ENCODE measurements at regions not wholly inside any gene's neighbourhood (a gene's known extent, or its start where the extent isn't known, plus 50 kb on each side); places are given as distances from the start of the nearest gene placed in this dataset.

DNA sequence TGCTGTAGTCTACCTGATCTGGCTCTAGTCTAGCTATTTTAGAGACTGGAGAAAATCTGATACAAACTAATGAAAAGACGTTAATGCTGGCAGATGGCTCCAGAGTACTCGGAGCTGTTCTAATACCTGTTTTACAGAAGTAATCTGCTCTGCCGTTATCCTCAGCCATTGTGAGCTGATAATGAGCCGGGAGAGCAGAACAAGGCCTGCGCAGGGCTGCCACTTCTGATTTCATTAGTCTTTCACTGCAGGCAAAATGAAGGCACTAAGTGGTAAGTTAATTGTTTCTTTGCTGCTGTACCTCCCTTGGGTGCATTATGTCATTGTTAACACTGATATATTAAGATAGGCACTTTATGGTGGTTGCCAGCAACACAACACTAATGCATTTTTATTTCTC, 456.4 kb upstream of the PFKP start:
- no peaks in the 10 kb centered on the region for H3K36me3 ChIP-seq
- no peak overlapping the region for H3K27ac ChIP-seq
- peaks cover 4 to 12% (median 8%) of the 10 kb centered on the region in 11 experiments; a peak in 19 of 22 replicates for H3K9me3 ChIP-seq (replicated peaks in 1 of 11)
- H3K9ac ChIP-seq: no peak overlapping the region
- no peaks in the 10 kb centered on the region for H3K27me3 ChIP-seq
- no peaks in the 10 kb centered on the region for H4K20me1 ChIP-seq
- H3K4me2 ChIP-seq: no peak overlapping the region
- no peaks in the 10 kb centered on the region for H3K4me1 ChIP-seq
- TF ChIP-seq Cebpa-rat (IDR thresholded peaks at IDR 0.05): no peak
- no peak overlapping the region for H3K4me3 ChIP-seq

DNA sequence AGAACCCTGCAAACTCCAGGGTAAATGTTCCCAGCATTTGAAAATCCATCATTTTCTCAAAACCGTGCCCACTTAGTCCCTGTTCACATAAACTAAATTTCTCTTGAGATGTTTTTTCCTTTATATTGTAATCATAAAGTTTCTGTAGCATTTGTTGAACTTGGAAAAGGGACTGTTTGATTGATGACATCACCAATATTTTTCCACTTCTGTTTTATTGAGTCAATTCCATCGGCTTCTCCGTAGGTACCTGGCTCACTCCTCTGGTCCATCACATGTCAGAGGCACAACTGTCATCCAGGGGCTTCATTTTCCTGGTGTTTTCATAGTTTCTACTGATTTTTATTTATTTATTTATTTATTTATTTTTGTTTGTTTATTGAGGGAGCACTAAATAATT, 462.5 kb upstream of the PFKP start:
- no peaks in the 10 kb centered on the region for H3K27me3 ChIP-seq
- no peak for TF ChIP-seq Cebpa-rat (IDR thresholded peaks at IDR 0.05)
- no peaks in the 10 kb centered on the region for H3K4me1 ChIP-seq

DNA sequence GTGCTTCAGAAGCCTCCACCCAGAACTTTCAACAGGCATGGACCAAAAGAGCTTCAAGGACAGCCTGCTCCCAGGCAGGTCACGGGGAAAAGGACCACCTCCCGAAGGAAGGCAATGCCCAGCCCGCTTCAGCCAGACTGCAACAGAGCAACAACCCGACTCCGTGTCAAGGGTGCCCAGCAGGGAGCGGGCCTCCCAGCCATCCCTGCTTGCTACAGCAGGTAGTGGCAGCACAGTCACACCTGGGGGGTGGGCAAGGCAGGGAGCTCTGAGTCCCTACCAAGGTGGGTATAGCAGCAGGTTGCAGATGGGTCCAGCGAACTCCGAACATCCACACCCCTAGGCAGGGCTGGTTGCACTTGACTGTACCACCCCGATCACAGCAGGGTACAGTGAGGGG, 467.8 kb upstream of the PFKP start:
- H3K4me2 ChIP-seq: no peak overlapping the region
- no peak for TF ChIP-seq Cebpa-rat (IDR thresholded peaks at IDR 0.05)
- no peaks in the 10 kb centered on the region for H3K4me1 ChIP-seq
- no peak overlapping the region for H3K9ac ChIP-seq
- H3K4me3 ChIP-seq: no peak overlapping the region
- no peak overlapping the region for H3K27ac ChIP-seq
- no peaks in the 10 kb centered on the region for H3K27me3 ChIP-seq
- H4K20me1 ChIP-seq: no peaks in the 10 kb centered on the region
- peaks cover 0 to 14% (median 6%) of the 10 kb centered on the region in 11 experiments; a peak in 5 of 22 replicates for H3K9me3 ChIP-seq (replicated peaks in 1 of 11)
- no peaks in the 10 kb centered on the region for H3K36me3 ChIP-seq

More for the DNA sequence above, 462.5 kb upstream of the PFKP start:
- peaks cover 11 to 21% (median 14%) of the 10 kb centered on the region in 11 experiments; a peak in 19 of 22 replicates for H3K9me3 ChIP-seq (replicated peaks in 1 of 11)
- H3K9ac ChIP-seq: no peak overlapping the region
- H3K36me3 ChIP-seq: no peaks in the 10 kb centered on the region
- no peak overlapping the region for H3K27ac ChIP-seq
- H4K20me1 ChIP-seq: no peaks in the 10 kb centered on the region
- no peak overlapping the region for H3K4me2 ChIP-seq
- no peak overlapping the region for H3K4me3 ChIP-seq

DNA sequence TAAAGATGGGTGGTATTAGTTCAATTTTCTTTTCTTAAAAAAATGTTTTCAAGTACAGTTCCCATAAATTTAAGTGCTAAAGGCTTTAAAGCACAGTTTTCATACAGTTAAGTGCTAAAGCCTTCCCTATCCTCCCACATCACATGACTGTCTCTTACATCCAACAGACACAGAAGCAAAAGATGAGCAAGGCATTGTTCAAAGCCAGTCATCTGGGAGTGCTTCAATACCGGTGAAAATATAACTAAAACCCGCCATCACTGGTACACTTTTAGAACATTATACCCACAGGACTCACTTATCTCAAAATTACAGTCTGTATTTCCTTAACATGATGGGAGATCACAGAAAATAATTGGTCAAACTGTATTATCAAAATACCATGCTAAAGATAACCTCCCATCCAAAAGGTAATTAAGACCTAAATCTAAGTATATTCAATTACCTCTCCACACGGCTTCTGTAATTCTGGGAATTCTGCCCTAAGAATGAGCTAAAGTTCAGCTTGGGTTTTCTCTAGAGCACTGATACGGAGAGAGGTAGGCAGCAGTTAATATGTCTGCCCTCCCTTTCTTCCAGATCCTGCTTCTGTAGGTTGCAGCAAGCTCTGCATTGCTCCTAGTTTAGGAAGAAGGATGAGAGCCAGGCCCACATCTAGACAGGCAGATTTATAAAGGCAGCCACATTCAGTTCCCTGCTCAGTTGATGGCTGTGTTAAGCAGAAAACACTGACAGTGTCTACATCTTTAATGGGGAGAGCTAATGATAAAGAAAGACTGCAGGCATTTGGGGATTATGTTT, 474.8 kb upstream of the PFKP start:
- H3K9ac ChIP-seq: no peak overlapping the region
- no peaks in the 10 kb centered on the region for H4K20me1 ChIP-seq
- TF ChIP-seq Cebpa-rat (IDR thresholded peaks at IDR 0.05): no peak
- no peak overlapping the region for H3K27ac ChIP-seq
- H3K9me3 ChIP-seq (replicated peaks in 1 of 11): peaks cover 0 to 21% (median 6%) of the 10 kb centered on the region in 11 experiments; a peak in 5 of 22 replicates
- no peaks in the 10 kb centered on the region for H3K4me1 ChIP-seq
- H3K4me2 ChIP-seq: no peak overlapping the region
- no peaks in the 10 kb centered on the region for H3K36me3 ChIP-seq
- H3K27me3 ChIP-seq: no peaks in the 10 kb centered on the region
- H3K4me3 ChIP-seq: no peak overlapping the region

GRCh38 chr10:2589196-2589595, 478.2 kb upstream of the PFKP start:
- Histone ChIP-seq H3K4me1 (no peaks in the 10 kb centered on the region), H3K9me3 (replicated peaks in 1 of 11) (peaks cover 0 to 6% (median 0%) of the 10 kb centered on the region in 11 experiments; a peak in 1 of 22 replicates), H3K4me3 (no peak overlapping the region), H3K27ac (no peak overlapping the region), H3K27me3 (no peaks in the 10 kb centered on the region), H3K4me2 (no peak overlapping the region), H3K36me3 (no peaks in the 10 kb centered on the region), H4K20me1 (no peaks in the 10 kb centered on the region), H3K9ac (no peak overlapping the region)
- no peak for TF ChIP-seq Cebpa-rat (IDR thresholded peaks at IDR 0.05)

DNA sequence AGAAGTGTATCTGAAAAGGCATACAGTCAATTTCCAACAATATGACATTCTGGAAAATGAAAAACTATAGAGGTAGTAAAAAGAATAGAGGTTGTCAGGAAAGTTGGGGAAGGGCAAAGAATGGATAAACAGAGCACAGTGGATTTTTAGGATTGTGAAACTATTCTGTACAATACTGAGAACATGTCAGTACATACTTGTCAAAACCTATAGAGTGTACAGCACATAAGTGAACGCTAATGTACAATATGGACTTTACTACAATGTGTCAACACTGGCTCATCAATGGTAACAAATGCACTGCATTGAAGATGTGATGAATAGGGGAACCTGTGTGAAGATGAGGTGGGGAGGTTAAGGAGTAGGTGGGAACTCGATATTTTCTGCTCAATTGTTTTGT, 483.0 kb upstream of the PFKP start:
- H3K27ac ChIP-seq: no peak overlapping the region
- H3K27me3 ChIP-seq: no peaks in the 10 kb centered on the region
- H3K4me3 ChIP-seq: no peak overlapping the region
- no peaks in the 10 kb centered on the region for H3K36me3 ChIP-seq
- no peak for TF ChIP-seq Cebpa-rat (IDR thresholded peaks at IDR 0.05)
- H3K9ac ChIP-seq: no peak overlapping the region
- H3K4me1 ChIP-seq: no peaks in the 10 kb centered on the region
- H4K20me1 ChIP-seq: no peaks in the 10 kb centered on the region
- H3K9me3 ChIP-seq (replicated peaks in 1 of 11): no peaks in the 10 kb centered on the region
- no peak overlapping the region for H3K4me2 ChIP-seq

GRCh38 chr10:2576892-2577291, 490.5 kb upstream of the PFKP start:
- H3K36me3 ChIP-seq: no peaks in the 10 kb centered on the region

GRCh38 chr10:2575460-2575859, 491.9 kb upstream of the PFKP start:
- no peak overlapping the region for H3K4me3 ChIP-seq
- no peaks in the 10 kb centered on the region for H3K4me1 ChIP-seq
- no peak overlapping the region for H3K27ac ChIP-seq
- H3K36me3 ChIP-seq: no peaks in the 10 kb centered on the region
- H4K20me1 ChIP-seq: no peaks in the 10 kb centered on the region
- H3K9me3 ChIP-seq (replicated peaks in 1 of 11): peaks cover 0 to 11% (median 4%) of the 10 kb centered on the region in 11 experiments; a peak in 6 of 22 replicates
- no peak overlapping the region for H3K9ac ChIP-seq
- H3K27me3 ChIP-seq: no peaks in the 10 kb centered on the region
- no peak overlapping the region for H3K4me2 ChIP-seq
- no peak for TF ChIP-seq Cebpa-rat (IDR thresholded peaks at IDR 0.05)

More at GRCh38 chr10:2576892-2577291, 490.5 kb upstream of the PFKP start:
- Histone ChIP-seq H3K4me1 (no peaks in the 10 kb centered on the region), H3K9ac (no peak overlapping the region), H3K27ac (no peak overlapping the region), H3K27me3 (no peaks in the 10 kb centered on the region), H3K4me2 (no peak overlapping the region), H3K9me3 (replicated peaks in 1 of 11) (peaks cover 0 to 11% (median 4%) of the 10 kb centered on the region in 11 experiments; a peak in 6 of 22 replicates), H3K4me3 (no peak overlapping the region), H4K20me1 (no peaks in the 10 kb centered on the region)
- TF ChIP-seq Cebpa-rat (IDR thresholded peaks at IDR 0.05): no peak

GRCh38 chr10:2572611-2573010, 494.7 kb upstream of the PFKP start:
- no peaks in the 10 kb centered on the region for H3K27me3 ChIP-seq
- H3K4me1 ChIP-seq: no peaks in the 10 kb centered on the region
- H3K9me3 ChIP-seq (replicated peaks in 1 of 11): no peaks in the 10 kb centered on the region
- no peak overlapping the region for H3K9ac ChIP-seq
- TF ChIP-seq Cebpa-rat (IDR thresholded peaks at IDR 0.05): no peak
- no peaks in the 10 kb centered on the region for H3K36me3 ChIP-seq
- no peak overlapping the region for H3K4me3 ChIP-seq
- H4K20me1 ChIP-seq: no peaks in the 10 kb centered on the region
- no peak overlapping the region for H3K27ac ChIP-seq
- H3K4me2 ChIP-seq: no peak overlapping the region

DNA sequence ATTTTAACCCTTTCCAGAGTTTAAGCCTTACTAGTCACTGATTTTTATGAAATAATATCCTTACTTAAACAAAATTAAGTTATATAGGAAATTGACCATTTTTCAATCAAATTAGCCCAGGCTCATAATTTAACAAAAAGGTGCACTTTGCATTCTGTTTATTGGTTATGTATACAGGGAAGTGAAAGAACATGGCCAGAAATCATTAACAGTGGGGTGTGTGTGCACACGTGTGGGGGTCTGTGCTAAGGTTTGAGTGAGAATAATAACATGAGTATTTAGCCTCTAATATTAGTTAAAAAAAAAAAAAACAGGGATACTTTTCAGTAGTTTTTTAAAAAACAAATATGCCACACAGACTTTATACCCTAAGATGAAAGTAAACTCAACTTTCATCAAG, 510.5 kb upstream of the PFKP start:
- Histone ChIP-seq H4K20me1 (no peaks in the 10 kb centered on the region), H3K27me3 (no peaks in the 10 kb centered on the region), H3K4me3 (no peak overlapping the region), H3K4me2 (no peak overlapping the region), H3K27ac (no peak overlapping the region), H3K4me1 (no peaks in the 10 kb centered on the region), H3K9ac (no peak overlapping the region), H3K9me3 (replicated peaks in 1 of 11) (no peaks in the 10 kb centered on the region), H3K36me3 (no peaks in the 10 kb centered on the region)
- no peak for TF ChIP-seq Cebpa-rat (IDR thresholded peaks at IDR 0.05)

Data from BLaER1 treated with 17β-estradiol and CSF1 and Interleukin-3, amounts not matched to agents 10 nM and 100 nM (cell line).